NT2/D1 (cell line): ENCODE measurements at regions not wholly inside any gene's neighbourhood (a gene's known extent, or its start where the extent isn't known, plus 50 kb on each side); places are given as distances from the start of the nearest gene placed in this dataset.
"Not testable (repeated sequence)": the region's sequence is repeated elsewhere in the genome, so short reads cannot be mapped to it uniquely, and the experiment has no call there.

Experiments used
- SUZ12 ChIP-seq: IDR thresholded peaks from 2 replicates; pipeline ENCODE4 v1.6.1; 2011; ENCODE audit not compliant: insufficient read length, insufficient read depth; ENCODE audit errors: extremely low read depth
- ZNF274 ChIP-seq: IDR thresholded peaks from 2 replicates; pipeline ENCODE4 v1.6.1; 2011; ENCODE audit warnings: mild to moderate bottlenecking, low read depth, low read length

GRCh38 chr16:88188171-88188895, 194.4 kb upstream of the ZNF469 start:
- TF ChIP-seq SUZ12, ZNF274: not testable (repeated sequence)
